ENCODE measurements at regions not wholly inside any gene's neighbourhood (a gene's known extent, or its start where the extent isn't known, plus 50 kb on each side); places are given as distances from the start of the nearest gene placed in this dataset.

- TF ChIP-seq EZH2 (IDR thresholded peaks at IDR 0.05; ENCODE audit: insufficient read depth, poor library complexity, severe bottlenecking), result no peak
- TF ChIP-seq EZH2phosphoT487 (IDR thresholded peaks at IDR 0.05; ENCODE audit: insufficient read depth, low read depth), result no peak
Measured at GRCh38 chr4:143285696-143286437, 50.8 kb upstream of the GAB1 start.
